ENCODE measurements at regions not wholly inside any gene's neighbourhood (a gene's known extent, or its start where the extent isn't known, plus 50 kb on each side); places are given as distances from the start of the nearest gene placed in this dataset.

- ChIA-PET CTCF (interaction anchor here (1.1 kb wide), 1 partner anchor 10 kb away, joined by 3 read pairs; no protein-coding TSS in a partner anchor), POLR2A (no interaction called here)
- dilution Hi-C loops (cut with MboI; ENCODE audit: extremely low pct_ligation_motif_present, low sequenced_read_pairs) = no loop called here
- H2AFZ ChIP-seq (ENCODE audit: low read depth, low read length) = no peak overlapping the region
- intact Hi-C loops (cut with micrococcal nuclease) = no loop called here
- FAIRE-seq (no peak), DNase-seq (ENCODE audit: low read depth, low spot score) (no peak)
- no peaks in the 10 kb centered on the region for H3K9me1 ChIP-seq (replicated peaks; ENCODE audit: control insufficient read depth, extremely low read depth, insufficient read depth, low read length)
- H3K4me2 ChIP-seq (ENCODE audit: insufficient read depth, low read length) = no peak overlapping the region
- no peaks in the 10 kb centered on the region for H3K27me3 ChIP-seq (ENCODE audit: control insufficient read depth in 2 of 2, insufficient read depth in 2 of 2, low read length in 2 of 2)
- H4K20me1 ChIP-seq (replicated peaks; ENCODE audit: control insufficient read depth, extremely low read depth, insufficient read depth, low read length) = no peaks in the 10 kb centered on the region
- no peak for TF ChIP-seq POLR2A (IDR thresholded peaks at IDR 0.05; ENCODE audit: low read depth, low read length)
- TF ChIP-seq MAX (IDR thresholded peaks at IDR 0.05; ENCODE audit: insufficient read depth, insufficient read length) = no peak
- TF ChIP-seq POLR2AphosphoS5 (IDR thresholded peaks at IDR 0.05; ENCODE audit: insufficient read depth, low read depth, low read length) = no peak
- no peak for TF ChIP-seq EZH2 (IDR thresholded peaks at IDR 0.05; ENCODE audit: borderline replicate concordance, low read depth, low read length, severe bottlenecking)
- TF ChIP-seq MYC (IDR thresholded peaks at IDR 0.05; ENCODE audit: low read depth, low read length) = no peak
- no peak for TF ChIP-seq CTCF (IDR thresholded peaks at IDR 0.05; ENCODE audit: extremely low read depth in 1 of 2, insufficient read depth in 1 of 2, low read depth in 1 of 2, low read length in 2 of 2)
- TF ChIP-seq GATA2 (IDR thresholded peaks at IDR 0.05; ENCODE audit: insufficient read depth, insufficient read length, low read depth, low read length) = no peak
- TF ChIP-seq JUN (IDR thresholded peaks at IDR 0.05; ENCODE audit: borderline replicate concordance, insufficient read depth, insufficient read length, low read depth) = no peak
- TF ChIP-seq FOS (IDR thresholded peaks at IDR 0.05; ENCODE audit: borderline replicate concordance, insufficient read depth, low read length) = no peak
- BruUV-seq (replicated peaks) = no TSS peak
- no peaks in the 10 kb centered on the region for H3K9me3 ChIP-seq (replicated peaks; ENCODE audit: control insufficient read depth, insufficient read depth, low read length)
- no peak overlapping the region for H3K4me3 ChIP-seq (replicated peaks in 1 of 3; ENCODE audit: insufficient read depth in 1 of 3, low read depth in 1 of 3, low read length in 3 of 3)
- H3K36me3 ChIP-seq (ENCODE audit: control insufficient read depth in 2 of 2, extremely low read depth in 1 of 2, insufficient read depth in 2 of 2, low read length in 2 of 2) = no peaks in the 10 kb centered on the region
- H3K79me2 ChIP-seq (ENCODE audit: control insufficient read depth, insufficient read depth, low read length) = no peaks in the 10 kb centered on the region
- H3K4me1 ChIP-seq (ENCODE audit: control insufficient read depth, extremely low read depth, insufficient read depth, low read length) = peaks cover 18% of the 10 kb centered on the region
- no peak overlapping the region for H3K27ac ChIP-seq (ENCODE audit: insufficient read depth, low read depth, low read length)
- no peak overlapping the region for H3K9ac ChIP-seq (replicated peaks; ENCODE audit: extremely low read depth, insufficient read depth, low read length)
Observed at GRCh38 chr21:28826569-28826968, 166.1 kb downstream of the LTN1 start.
